Upper lobe of left lung (tissue), 6 donors: ENCODE measurements at regions not wholly inside any gene's neighbourhood (a gene's known extent, or its start where the extent isn't known, plus 50 kb on each side); places are given as distances from the start of the nearest gene placed in this dataset.
A peak's percentile ranks its signal among the peaks of the same experiment; 100 is the strongest.

ENCODE experiments used
- ATAC-seq, 2 donors: fragments of 200-7000 bp; cut with Tn5 transposase; one replicate each; pipeline ENCODE4 v1.9.1; 2022; ENCODE audit warnings: mild to moderate bottlenecking in 2 of 2, moderate library complexity in 2 of 2; ENCODE audit not compliant: low FRiP score in 2 of 2
- DNase-seq, 2 donors: peaks; one replicate each; pipeline ENCODE4 v3.0.0-alpha.2; 2019 to 2020
- H3K27ac ChIP-seq, 4 donors: fragments of 200-600 bp; sonication (generic); one replicate each; pipeline ENCODE4 v1.5.1; 2016 to 2019
- H3K27me3 ChIP-seq, 4 donors: fragments of 200-600 bp; sonication (generic); one replicate each; pipeline ENCODE4 v1.5.1; 2017 to 2019
- H3K36me3 ChIP-seq, 4 donors: fragments of 200-600 bp; sonication (generic); one replicate each; pipeline ENCODE4 v1.5.1; 2016 to 2019
- H3K4me1 ChIP-seq, 4 donors: fragments of 200-600 bp; sonication (generic); one replicate each; pipeline ENCODE4 v1.5.1; 2018 to 2019
- H3K4me3 ChIP-seq, 4 donors: fragments of 200-600 bp; sonication (generic); one replicate each; pipeline ENCODE4 v1.5.1; 2017 to 2019; ENCODE audit warnings: mild to moderate bottlenecking in 2 of 4, moderate library complexity in 1 of 4
- H3K9me3 ChIP-seq, 4 donors: fragments of 200-600 bp; sonication (generic); one replicate each; pipeline ENCODE4 v1.5.1; 2018 to 2019
- EP300 ChIP-seq, 4 donors: sonication (generic); formaldehyde crosslinking; IDR thresholded peaks; one replicate each; pipeline ENCODE4 v1.5.1; 2017; ENCODE audit warnings: antibody characterized with exemption in 4 of 4, control low read depth in 2 of 4
- POLR2A ChIP-seq, 4 donors: fragments of 450-650 bp; IDR thresholded peaks; one replicate each; pipeline ENCODE4 v1.5.1; 2016 to 2017; ENCODE audit warnings: antibody characterized with exemption in 4 of 4, mild to moderate bottlenecking in 2 of 4
- POLR2AphosphoS5 ChIP-seq, 2 donors: sonication (generic); formaldehyde crosslinking; IDR thresholded peaks; one replicate each; pipeline ENCODE4 v1.5.1; 2017; ENCODE audit warnings: antibody characterized with exemption in 2 of 2
- WGBS, 2 donors: methylation state at CpG; one replicate each; pipeline ENCODE4 v1.1.5; 2017 to 2018; 5-methylcytosine and 5-hydroxymethylcytosine counted together
- TF ChIP-seq, protein P1 (sequence below), 6 experiments: fragments of 450-650 bp in 4 of 6; fragments of 200-600 bp in 2 of 6; sonication (generic) in 2 of 6; IDR thresholded peaks; one replicate each; pipeline ENCODE4 v1.5.1; 2016 to 2019; ENCODE audit warnings: antibody characterized with exemption in 6 of 6
- donor health status: DM: no; HTN: no; CAD: no; lungs with moderate emphysema.
- donor health status: DM: no; HTN: yes; CAD: no; lungs with severe emphysema.

DNA sequence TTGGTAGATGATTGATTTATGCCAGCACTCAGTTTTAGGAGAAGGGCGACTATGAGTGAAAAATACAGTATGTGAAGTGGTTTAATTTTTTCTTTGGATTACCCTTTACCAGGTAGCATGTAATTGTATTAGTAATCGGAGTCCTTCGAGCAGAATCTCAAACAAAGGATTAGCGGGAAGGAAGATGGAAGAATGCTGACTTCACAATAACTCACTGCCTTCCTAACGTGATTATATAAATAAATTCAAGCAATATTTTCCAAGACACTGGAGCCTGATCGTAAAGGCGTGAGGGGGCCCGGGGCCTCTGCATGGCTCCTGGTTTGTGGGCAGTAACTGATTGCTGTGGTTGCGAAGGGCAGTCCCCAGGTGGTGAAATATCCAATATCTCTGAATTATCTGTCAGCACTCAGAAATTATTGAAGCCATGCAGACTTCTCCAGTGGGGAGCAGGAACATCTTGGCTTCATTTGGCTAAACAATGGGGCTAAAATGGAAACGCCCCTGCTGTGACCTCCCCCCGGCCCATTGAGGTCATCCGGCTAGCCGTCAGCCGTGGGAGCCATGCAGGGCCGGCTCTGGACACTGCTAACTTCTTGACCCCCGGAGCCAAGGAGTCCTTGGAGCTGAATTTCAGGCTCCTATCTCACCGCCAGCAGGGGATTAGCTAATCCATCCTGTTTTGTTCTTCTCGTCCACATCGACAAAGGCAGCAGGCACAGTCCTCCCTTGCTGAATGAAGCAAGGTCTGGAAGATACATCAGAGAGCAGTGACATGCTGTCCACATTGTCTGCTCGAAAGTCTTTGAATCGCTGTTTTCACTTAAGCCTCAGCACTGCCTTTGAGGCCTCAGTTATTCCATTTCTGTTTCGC, 295.9 kb upstream of the N4BP1 start:
- peak in 1 of 2 donors; percentile 22 for ATAC-seq

DNA sequence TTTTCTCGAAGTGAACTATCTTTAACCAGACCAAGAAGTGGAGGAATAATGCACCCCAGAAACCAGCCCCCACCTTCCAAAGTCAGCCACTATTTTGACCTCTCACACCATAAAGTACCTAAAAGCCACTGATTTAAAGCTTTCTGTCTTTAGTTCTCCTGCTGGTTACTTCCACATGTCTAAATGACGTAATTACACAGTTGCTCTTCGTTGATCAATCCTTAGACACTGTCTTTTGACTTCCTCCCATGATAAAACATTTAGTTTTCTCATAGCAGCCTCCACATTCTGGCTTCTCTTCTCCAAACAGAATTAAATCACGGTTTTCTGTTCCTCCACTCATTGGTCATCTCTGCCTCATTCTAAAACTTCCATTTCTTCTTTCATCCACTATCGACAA, 294.4 kb upstream of the N4BP1 start:
- no peak for ATAC-seq
- no peak overlapping the region for H3K4me3 ChIP-seq
- no peaks in the 10 kb centered on the region for H3K9me3 ChIP-seq
- TF ChIP-seq POLR2A (IDR thresholded peaks at IDR 0.05) (no peak), POLR2AphosphoS5 (IDR thresholded peaks at IDR 0.05) (no peak), EP300 (IDR thresholded peaks at IDR 0.05) (no peak)
- TF ChIP-seq, protein P1, sequence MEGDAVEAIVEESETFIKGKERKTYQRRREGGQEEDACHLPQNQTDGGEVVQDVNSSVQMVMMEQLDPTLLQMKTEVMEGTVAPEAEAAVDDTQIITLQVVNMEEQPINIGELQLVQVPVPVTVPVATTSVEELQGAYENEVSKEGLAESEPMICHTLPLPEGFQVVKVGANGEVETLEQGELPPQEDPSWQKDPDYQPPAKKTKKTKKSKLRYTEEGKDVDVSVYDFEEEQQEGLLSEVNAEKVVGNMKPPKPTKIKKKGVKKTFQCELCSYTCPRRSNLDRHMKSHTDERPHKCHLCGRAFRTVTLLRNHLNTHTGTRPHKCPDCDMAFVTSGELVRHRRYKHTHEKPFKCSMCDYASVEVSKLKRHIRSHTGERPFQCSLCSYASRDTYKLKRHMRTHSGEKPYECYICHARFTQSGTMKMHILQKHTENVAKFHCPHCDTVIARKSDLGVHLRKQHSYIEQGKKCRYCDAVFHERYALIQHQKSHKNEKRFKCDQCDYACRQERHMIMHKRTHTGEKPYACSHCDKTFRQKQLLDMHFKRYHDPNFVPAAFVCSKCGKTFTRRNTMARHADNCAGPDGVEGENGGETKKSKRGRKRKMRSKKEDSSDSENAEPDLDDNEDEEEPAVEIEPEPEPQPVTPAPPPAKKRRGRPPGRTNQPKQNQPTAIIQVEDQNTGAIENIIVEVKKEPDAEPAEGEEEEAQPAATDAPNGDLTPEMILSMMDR (IDR thresholded peaks at IDR 0.05) = no peak
- DNase-seq = no peak
- 68 to 75% methylated on average over 5 of the region's 5 CpGs for WGBS, 2 donors
- H3K4me1 ChIP-seq = no peaks in the 10 kb centered on the region
- H3K27ac ChIP-seq = no peak overlapping the region
- H3K36me3 ChIP-seq = no peaks in the 10 kb centered on the region
- H3K27me3 ChIP-seq = no peaks in the 10 kb centered on the region

More for the DNA sequence above, 295.9 kb upstream of the N4BP1 start:
- no peaks in the 10 kb centered on the region for H3K27me3 ChIP-seq
- TF ChIP-seq POLR2AphosphoS5 (IDR thresholded peaks at IDR 0.05) (no peak), EP300 (IDR thresholded peaks at IDR 0.05) (no peak), POLR2A (IDR thresholded peaks at IDR 0.05) (no peak)
- TF ChIP-seq, protein P1 (IDR thresholded peaks at IDR 0.05) = no peak
- H3K4me1 ChIP-seq = no peaks in the 10 kb centered on the region
- no peaks in the 10 kb centered on the region for H3K9me3 ChIP-seq
- H3K36me3 ChIP-seq = no peaks in the 10 kb centered on the region
- no peak overlapping the region for H3K27ac ChIP-seq
- WGBS, 2 donors = 55 to 66% methylated on average over 22 of the region's 22 CpGs
- peak in 1 of 2 donors; percentile 10 for DNase-seq
- H3K4me3 ChIP-seq = no peak overlapping the region

DNA sequence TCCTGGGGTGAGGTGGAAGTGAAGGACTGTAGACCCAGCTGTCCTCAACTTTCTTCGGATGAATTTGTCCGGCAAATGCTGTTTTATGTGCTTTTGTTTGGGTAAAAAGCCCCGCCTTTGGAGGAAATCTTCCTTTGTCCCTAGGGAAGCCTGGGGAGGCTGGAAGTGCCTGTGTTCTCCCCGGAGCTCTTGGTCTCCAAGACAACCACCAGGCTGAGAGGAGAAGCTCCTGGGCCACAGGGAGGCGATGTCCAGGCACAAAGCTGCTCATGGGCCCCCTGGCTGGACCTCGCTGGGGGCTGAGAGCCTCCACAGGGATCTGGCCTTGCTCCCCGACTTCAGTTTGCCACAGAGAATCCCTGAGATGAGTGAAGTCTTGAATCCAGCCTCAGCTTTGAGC, 293.1 kb upstream of the N4BP1 start:
- H3K9me3 ChIP-seq = no peaks in the 10 kb centered on the region
- H3K36me3 ChIP-seq = no peaks in the 10 kb centered on the region
- H3K4me1 ChIP-seq = no peaks in the 10 kb centered on the region
- DNase-seq = no peak
- H3K27ac ChIP-seq = no peak overlapping the region
- no peaks in the 10 kb centered on the region for H3K27me3 ChIP-seq
- no peak overlapping the region for H3K4me3 ChIP-seq
- 44 to 63% methylated on average over 4 to 7 of the region's 7 CpGs for WGBS, 2 donors
- no peak for TF ChIP-seq EP300 (IDR thresholded peaks at IDR 0.05)
- TF ChIP-seq, protein P1 (IDR thresholded peaks at IDR 0.05) = no peak
- ATAC-seq = no peak

DNA sequence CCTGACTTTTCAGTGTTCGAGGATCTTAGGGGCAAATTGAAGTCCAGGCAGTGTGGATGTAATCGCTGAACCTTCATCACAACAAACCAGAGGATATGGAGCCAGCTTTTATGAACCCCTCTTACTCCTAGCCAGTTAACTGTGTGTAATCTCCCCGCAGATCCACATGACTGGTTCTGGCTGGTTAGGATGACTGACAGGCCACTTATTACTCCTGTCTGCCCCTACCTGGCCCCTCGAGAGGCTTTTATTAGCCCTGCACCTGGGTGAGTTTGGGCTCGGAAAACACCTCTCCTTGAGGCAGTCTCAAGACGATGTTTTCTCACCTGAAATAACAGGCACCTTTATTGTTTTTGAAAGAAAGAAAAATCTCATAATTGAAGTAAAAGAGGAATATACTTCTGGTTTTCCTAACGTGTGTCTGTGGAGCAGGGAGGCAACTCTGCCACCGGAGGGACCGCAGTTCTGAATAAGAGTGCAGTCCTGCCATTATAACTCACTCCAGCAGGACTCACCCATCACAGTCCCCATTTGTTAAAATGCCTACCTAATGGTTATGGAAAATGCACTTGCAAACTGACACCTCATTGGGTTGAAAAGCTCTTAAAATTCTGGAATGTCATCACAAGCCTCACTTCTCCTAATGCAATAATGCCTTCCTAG, 291.9 kb upstream of the N4BP1 start:
- Histone ChIP-seq H3K9me3 (no peaks in the 10 kb centered on the region), H3K4me3 (no peak overlapping the region), H3K27ac (no peak overlapping the region), H3K36me3 (no peaks in the 10 kb centered on the region), H3K27me3 (no peaks in the 10 kb centered on the region), H3K4me1 (no peaks in the 10 kb centered on the region)
- TF ChIP-seq POLR2A (IDR thresholded peaks at IDR 0.05) (no peak), POLR2AphosphoS5 (IDR thresholded peaks at IDR 0.05) (no peak), EP300 (IDR thresholded peaks at IDR 0.05) (no peak)
- TF ChIP-seq, protein P1 (IDR thresholded peaks at IDR 0.05) = no peak
- DNase-seq (no peak), ATAC-seq (no peak)
- 55 to 59% methylated on average over 9 of the region's 9 CpGs for WGBS, 2 donors
